ENCODE measurements at regions not wholly inside any gene's neighbourhood (a gene's known extent, or its start where the extent isn't known, plus 50 kb on each side); places are given as distances from the start of the nearest gene placed in this dataset.
"Not testable (repeated sequence)": the region's sequence is repeated elsewhere in the genome, so short reads cannot be mapped to it uniquely, and the experiment has no call there.

DNA sequence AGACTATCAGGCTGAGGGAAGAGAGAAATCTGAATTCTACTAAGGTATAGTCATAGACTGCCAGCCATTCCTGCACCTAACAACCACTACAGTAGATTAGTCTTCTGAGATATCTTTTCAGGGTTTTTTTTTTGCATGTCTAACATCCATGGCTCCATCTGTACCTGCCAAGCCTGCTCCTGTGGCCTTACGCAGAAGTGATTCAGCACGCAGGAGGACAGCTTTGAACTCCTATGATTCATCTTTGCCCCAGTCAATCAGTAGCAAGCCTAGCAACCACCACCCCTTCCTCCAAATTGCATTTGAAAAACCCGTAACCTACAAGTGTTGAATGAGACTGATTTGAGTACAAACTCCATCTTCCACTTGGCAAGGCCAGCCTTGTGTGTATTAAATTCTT, 520.7 kb upstream of the HS3ST1 start:
- no peak for TF ChIP-seq POLR2A (IDR thresholded peaks at IDR 0.05)
- no peak for TF ChIP-seq POLR2AphosphoS5 (IDR thresholded peaks at IDR 0.05)
- TF ChIP-seq CTCF (IDR thresholded peaks at IDR 0.05) = no peak
- no peak for TF ChIP-seq EP300 (IDR thresholded peaks at IDR 0.05)
- intact Hi-C loops (cut with DNase I) = no loop called here
- H3K27ac ChIP-seq = no peak overlapping the region

GRCh38 chr4:11947629-11948028, 518.9 kb upstream of the HS3ST1 start:
- H3K27ac ChIP-seq; intact Hi-C loops (cut with DNase I); H3K4me1 ChIP-seq; H3K36me3 ChIP-seq; DNase-seq; H3K27me3 ChIP-seq; H3K9me3 ChIP-seq; H3K4me3 ChIP-seq: not testable (repeated sequence)
- WGBS, 2 donors = 64 to 79% methylated on average over 1 of the region's 1 CpG

More for the DNA sequence above, 520.7 kb upstream of the HS3ST1 start:
- H3K4me3 ChIP-seq = no peak overlapping the region
- H3K27me3 ChIP-seq = no peaks in the 10 kb centered on the region
- DNase-seq = no peak
- H3K9me3 ChIP-seq = no peaks in the 10 kb centered on the region
- 92 to 94% methylated on average over 3 of the region's 3 CpGs for WGBS, 2 donors
- H3K36me3 ChIP-seq = no peaks in the 10 kb centered on the region
- no peaks in the 10 kb centered on the region for H3K4me1 ChIP-seq

GRCh38 chr4:11937941-11938340, 509.2 kb upstream of the HS3ST1 start:
- TF ChIP-seq POLR2A (IDR thresholded peaks at IDR 0.05) = no peak
- TF ChIP-seq CTCF (IDR thresholded peaks at IDR 0.05) = no peak
- no peak for TF ChIP-seq POLR2AphosphoS5 (IDR thresholded peaks at IDR 0.05)
- no peak for TF ChIP-seq EP300 (IDR thresholded peaks at IDR 0.05)
- H3K36me3 ChIP-seq = no peaks in the 10 kb centered on the region
- no peaks in the 10 kb centered on the region for H3K27me3 ChIP-seq
- no peak for DNase-seq
- H3K27ac ChIP-seq = no peak overlapping the region
- H3K4me3 ChIP-seq = no peak overlapping the region
- no peaks in the 10 kb centered on the region for H3K4me1 ChIP-seq
- intact Hi-C loops (cut with DNase I) = no loop called here
- peaks cover 0 to 2% (median 0%) of the 10 kb centered on the region in 4 donors for H3K9me3 ChIP-seq

GRCh38 chr4:11931266-11931820, 502.6 kb upstream of the HS3ST1 start:
- DNase-seq = no peak
- H3K36me3 ChIP-seq = no peaks in the 10 kb centered on the region
- H3K9me3 ChIP-seq = peaks cover 0 to 4% (median 0%) of the 10 kb centered on the region in 4 donors
- no peaks in the 10 kb centered on the region for H3K4me1 ChIP-seq
- no peaks in the 10 kb centered on the region for H3K27me3 ChIP-seq
- TF ChIP-seq POLR2A (IDR thresholded peaks at IDR 0.05) (no peak), POLR2AphosphoS5 (IDR thresholded peaks at IDR 0.05) (no peak), EP300 (IDR thresholded peaks at IDR 0.05) (no peak), CTCF (IDR thresholded peaks at IDR 0.05) (no peak)
- no peak overlapping the region for H3K27ac ChIP-seq
- intact Hi-C loops (cut with DNase I) = no loop called here
- 56 to 91% methylated on average over 2 of the region's 2 CpGs for WGBS, 2 donors
- H3K4me3 ChIP-seq = no peak overlapping the region

- Histone ChIP-seq H3K27ac (no peak overlapping the region), H3K4me1 (no peaks in the 10 kb centered on the region), H3K4me3 (no peak overlapping the region), H3K27me3 (no peaks in the 10 kb centered on the region), H3K36me3 (no peaks in the 10 kb centered on the region), H3K9me3 (peaks cover 0 to 4% (median 0%) of the 10 kb centered on the region in 4 donors)
- WGBS, 2 donors = 88 to 90% methylated on average over 1 of the region's 1 CpG
- intact Hi-C loops (cut with DNase I) = no loop called here
- TF ChIP-seq POLR2AphosphoS5 (IDR thresholded peaks at IDR 0.05) (no peak), EP300 (IDR thresholded peaks at IDR 0.05) (no peak), CTCF (IDR thresholded peaks at IDR 0.05) (no peak), POLR2A (IDR thresholded peaks at IDR 0.05) (no peak)
- DNase-seq = no peak
Observed at GRCh38 chr4:11929080-11929479, 500.4 kb upstream of the HS3ST1 start.

Measured in sigmoid colon (tissue), 6 donors.